HG03159 (cell line): ENCODE measurements at regions not wholly inside any gene's neighbourhood (a gene's known extent, or its start where the extent isn't known, plus 50 kb on each side); places are given as distances from the start of the nearest gene placed in this dataset.

Experiments used
- ATAC-seq: cut with Tn5 transposase; IDR thresholded peaks from one replicate; pipeline ENCODE4 v1.9.1; 2021; ENCODE audit warnings: mild to moderate bottlenecking, moderate library complexity; ENCODE audit not compliant: unreplicated experiment

DNA sequence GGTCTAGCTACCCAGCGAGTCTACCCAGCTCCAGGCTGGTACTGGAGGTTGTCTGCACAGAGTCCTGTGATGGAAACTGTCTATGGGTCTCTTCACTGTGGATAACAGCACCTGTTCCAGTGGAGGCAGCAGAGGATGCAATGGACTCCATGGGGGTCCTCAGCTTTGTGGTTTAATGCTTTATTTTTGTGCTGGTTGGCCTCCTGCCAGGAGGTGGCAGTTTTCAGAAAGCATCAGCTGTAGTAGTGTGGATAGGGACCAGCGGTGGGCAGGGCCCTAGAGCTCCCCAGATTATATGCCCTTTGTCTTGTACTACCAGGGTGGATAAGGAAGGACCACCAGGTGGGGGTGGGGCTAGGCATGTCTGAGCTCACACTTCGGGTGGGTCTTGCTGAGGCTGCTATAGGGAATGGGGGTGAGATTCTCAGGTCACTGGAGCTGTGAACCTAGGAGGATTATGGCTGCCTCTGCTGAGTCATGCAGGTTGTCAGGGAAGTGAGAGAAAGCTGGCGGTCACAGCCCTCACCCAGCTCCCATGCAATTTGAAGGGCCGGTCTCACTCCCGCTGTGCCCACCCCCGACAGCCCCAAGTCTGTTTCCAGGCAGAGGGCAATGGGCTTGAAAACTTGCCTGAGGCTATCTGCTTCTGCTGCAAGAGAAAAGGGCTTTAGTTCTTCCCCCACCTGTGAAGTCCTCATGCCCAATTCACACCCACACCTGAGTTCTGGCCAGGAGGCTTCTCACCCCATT is 397.1 kb downstream of the TLE1 start:
- no peak for ATAC-seq

DNA sequence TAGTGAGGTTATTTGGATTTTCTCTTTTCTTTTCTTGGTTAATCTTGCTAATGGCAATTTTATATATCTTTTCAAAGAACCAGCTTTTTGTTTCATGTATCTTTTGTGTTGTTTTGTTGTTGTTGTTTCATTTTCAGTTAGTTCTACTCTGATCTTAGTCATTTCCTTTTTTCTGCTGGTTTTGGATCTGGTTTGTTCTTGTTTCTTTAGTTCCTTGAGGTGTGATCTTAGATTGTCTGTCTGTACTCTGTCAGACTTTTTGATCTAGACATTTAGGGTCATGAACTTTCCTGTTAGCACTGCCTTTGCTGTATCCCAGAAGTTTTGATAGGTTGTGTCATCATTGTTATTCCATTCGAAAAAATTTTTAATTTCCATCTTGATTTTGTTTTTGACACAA is 399.7 kb downstream of the TLE1 start:
- no peak for ATAC-seq

DNA sequence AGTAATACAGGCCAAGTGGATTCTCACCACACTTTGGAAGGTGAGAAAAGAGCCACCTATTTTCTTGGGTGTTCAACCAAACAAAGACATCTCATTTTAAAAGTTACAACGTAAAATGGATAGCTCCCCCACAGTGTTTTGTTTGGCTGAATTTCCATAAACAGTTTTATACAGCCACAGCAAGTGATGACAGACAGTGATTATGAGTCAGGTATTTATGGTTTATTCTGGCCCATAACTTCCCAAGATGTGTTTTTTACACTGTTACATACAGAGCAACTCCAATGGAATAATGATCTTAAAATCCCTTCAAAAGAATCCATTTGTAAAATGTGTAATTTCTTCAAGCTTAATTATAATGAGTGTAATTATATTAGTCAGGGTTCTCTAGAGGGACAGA is 421.3 kb downstream of the TLE1 start:
- ATAC-seq = no peak

DNA sequence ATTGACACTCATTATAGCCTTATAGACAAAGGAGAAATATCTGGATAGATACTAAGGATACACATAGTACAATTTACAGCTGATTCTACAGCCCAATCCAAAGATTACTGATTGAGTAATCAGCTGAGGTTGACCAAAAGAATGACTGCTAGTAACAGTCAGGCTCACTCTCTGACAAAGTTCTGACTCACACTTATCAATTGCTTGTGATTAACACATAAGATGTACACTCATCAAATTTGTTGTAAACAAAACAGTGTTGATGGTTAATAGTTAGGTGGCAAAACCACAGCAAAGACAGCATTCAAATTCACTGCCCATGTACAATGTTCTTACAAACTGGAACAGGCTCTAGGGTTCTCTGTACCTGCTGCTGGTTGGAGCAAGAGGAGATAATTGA is 422.7 kb downstream of the TLE1 start:
- ATAC-seq = no peak

DNA sequence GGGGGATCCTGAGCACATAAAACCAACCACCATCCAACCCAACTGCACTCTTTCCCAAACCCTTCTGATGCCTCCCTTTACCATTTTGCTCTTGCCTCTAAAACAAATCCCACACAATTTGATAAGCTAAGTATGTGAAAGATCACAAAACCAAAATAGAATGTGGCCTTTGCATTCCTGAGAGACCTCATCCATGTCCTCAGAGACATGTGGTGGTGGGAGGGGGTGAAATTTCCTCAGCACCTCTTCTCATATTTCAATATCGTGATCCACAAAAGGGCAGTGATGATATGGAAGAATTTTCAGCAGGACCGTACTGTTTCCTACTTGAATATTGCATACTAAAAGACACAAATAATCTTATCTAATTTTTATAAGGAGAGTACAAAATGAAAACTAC is 423.3 kb downstream of the TLE1 start:
- ATAC-seq = no peak

DNA sequence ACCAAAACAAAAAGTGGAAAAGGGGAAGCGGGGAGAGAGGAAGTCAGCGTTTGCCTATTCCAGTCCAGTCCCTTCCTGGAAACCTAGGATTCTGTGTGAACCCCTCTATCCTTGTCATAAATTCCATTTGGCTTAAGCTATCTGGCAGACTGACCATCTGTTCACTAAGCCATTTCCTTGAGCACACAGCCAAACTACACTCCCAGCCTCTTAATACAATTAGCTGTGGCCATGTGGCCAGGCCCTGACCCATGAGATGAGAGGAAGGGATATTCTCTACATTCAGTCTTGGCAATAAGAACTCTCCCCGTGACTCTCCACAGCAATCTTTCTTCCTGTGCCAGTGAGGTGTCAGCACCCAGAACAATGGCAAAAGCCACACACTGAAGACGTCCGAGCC is 424.8 kb downstream of the TLE1 start:
- no peak for ATAC-seq

DNA sequence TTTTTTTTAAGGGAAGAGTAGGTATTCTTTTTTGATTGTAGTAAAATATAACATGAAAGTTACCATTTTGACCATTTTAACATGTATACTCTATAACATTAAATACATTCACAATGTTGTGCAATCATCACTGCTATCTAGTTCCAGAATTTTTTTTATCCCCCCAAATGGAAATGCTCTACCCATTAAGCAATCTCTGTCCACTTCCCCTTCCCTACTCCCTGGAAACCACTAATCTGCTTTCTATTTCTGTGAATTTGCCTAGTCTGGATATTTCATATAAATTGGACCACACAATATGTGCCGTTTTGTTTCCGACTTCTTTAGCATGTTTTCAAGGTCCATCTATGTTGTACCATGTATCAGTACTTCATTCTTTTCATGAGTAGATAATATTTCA is 429.5 kb downstream of the TLE1 start:
- no peak for ATAC-seq

DNA sequence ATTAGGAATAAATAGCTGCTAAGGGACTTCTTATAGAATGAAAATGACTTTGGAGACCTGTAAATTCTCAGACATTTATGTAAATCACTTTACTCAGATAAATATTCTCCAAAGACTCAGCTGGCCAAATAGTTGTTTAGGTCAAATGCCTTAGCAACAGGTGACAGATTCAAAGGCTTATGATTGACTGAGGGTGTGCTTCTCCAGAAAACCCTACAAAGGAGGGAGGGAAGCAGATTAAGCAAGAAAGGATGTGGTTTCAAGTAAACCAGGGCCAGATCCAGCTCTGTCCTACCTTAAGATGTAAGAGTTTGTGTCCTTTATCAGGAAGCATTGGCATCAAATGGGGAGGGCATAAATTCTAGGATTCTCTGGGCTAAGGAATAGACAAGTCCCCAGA is 433.0 kb downstream of the TLE1 start:
- no peak for ATAC-seq

DNA sequence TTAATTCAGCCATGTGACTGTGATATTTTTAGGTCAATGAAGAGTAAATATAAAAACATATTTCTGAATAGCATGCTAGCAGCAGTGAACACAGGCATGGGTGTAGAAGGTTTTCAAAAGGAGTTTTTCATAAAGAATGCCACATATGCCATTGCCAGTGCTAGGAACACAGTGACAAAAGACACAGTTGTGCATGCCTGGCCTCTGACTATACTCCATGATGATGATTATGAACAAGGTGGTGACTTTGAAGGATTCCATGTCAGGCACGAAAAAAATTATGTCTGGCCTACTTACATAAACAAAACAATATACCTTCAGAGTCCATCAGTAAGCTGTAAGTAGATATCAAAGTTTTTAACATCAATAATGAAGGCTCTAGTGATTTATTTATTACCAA is 438.7 kb downstream of the TLE1 start:
- ATAC-seq = no peak

DNA sequence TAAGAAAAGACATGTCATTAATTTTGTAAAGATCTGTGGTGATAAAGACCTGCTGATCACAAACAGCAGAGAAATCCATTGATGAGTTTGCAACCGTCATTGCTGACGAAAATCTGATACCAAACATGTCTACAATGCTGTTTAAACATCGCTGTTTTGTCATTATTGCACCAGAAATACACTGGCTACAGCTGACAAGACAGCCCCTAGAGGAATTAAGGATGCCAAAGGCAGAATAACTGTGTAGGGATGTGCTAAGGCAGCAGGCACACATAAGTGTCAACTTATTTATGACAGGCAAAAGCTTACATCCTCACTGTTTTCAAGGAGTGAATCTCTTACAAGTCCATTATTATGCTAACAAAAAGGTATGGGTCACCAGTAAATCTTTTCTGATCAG is 439.3 kb downstream of the TLE1 start:
- ATAC-seq = no peak

DNA sequence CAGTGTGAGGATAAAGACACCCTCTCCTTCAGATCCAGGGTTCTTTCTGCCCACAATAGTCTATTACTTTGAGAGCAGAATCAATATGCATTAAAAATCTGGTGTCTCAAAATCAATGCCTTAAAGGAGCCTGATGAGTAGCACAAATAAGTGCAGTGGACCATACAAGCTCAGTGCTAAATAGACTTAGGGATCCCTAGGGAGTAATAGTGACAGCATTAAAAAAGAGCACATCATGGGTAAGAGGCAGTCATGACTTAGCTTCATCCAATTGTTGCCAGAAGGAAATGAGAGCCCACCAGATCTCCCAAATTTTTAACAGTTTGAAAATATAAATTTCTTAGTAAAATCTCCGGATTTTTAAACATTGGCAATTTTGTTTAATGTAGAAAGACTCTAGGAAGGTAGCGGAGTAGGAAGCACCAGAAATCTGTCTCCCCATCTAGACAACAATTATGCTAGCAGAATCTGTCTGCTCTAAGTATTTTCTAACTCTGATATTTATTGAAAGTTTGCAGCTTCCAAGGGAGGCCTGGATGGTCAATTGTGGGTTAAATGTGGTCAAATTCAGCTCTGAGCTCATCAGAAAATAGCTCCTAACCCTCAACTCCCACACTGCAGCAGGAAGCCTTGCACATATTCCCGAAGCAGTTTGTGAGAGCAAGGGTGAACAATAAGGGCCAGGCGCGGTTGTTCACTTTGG is 443.9 kb downstream of the TLE1 start:
- no peak for ATAC-seq

DNA sequence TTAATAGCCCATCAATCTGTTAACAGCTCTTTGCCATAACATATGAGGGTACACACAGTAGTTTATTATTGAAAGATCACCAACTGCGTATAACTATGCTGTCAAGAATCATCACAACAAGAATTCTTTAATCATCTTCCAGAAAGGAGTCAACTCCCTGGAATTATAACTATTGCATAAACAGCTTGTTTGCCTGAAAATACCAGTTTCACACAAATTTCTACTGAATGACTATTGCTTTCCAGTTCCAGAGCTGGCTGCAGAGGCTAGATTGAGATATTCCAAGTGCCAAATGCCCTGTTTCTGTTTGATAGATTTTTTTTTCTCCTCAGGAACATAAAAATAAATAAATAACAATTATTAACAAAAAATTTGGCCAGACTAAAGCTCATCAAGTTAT is 444.7 kb downstream of the TLE1 start:
- ATAC-seq = no peak

DNA sequence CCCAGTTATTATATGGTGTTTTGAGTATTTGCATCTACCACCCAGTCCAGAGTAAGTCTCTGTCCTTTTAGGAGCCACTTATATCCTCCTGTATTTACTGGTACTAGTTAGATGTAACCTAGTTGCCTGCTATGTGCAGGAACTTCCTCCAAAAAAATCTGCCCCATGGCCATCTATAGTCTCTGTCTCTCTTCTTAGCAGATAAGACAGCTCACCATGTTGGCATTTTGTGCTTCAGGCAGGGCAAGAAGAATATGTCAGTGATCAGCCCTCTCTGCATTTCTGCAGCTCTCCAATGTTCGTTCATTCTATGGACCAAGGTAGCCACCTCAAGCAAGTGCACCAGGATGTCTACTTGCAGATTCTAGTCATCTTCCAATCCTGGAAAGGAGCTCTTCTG is 446.5 kb downstream of the TLE1 start:
- ATAC-seq = no peak

DNA sequence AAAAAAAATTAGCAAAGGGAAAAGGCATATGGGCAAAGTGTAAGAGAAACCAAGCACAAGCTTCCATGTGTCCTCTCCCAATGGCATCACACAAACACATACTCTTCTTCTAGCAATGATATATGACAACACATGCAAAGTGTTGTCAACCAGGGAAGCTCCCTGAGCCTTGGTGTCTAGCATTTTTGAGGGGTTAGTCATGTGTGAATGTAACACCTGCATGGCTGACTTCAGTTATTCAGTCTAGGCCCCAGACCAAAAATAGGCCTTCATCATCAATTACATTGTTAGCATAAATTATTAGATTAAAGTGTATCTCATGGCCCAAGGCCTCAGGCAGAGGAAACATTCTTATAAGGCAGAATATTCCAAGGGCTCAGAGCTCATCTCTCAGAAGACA is 450.0 kb downstream of the TLE1 start:
- ATAC-seq = no peak

DNA sequence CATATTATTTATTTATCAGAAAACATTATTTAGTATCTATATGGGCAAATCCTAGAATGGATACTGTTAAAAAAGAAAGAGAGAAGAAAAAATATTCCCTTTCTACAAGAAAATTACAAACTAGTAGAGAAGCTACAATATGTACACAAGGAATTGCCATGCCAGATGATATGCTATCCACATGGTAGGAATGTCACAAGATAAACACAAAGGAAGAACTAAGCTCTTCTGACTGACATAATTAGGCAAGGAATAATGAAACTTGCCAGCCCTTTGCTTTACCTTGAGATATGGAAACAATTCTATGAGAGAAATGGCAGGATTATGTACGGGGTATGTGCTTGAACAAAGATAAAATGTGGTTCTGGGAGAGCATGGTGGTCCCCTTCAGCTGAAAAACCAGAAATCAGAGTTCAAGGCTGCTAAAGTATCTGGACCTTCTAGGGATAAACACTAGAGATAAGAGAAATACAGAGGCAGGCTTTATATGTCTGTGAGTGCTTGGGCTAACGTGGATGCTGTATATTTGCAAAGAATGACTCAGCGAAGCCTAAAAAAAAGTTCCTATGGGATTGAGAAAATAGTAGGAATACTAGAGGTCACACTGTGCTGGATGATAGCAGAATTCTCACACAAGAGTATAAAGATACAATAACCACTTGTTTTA is 451.6 kb downstream of the TLE1 start:
- no peak for ATAC-seq

DNA sequence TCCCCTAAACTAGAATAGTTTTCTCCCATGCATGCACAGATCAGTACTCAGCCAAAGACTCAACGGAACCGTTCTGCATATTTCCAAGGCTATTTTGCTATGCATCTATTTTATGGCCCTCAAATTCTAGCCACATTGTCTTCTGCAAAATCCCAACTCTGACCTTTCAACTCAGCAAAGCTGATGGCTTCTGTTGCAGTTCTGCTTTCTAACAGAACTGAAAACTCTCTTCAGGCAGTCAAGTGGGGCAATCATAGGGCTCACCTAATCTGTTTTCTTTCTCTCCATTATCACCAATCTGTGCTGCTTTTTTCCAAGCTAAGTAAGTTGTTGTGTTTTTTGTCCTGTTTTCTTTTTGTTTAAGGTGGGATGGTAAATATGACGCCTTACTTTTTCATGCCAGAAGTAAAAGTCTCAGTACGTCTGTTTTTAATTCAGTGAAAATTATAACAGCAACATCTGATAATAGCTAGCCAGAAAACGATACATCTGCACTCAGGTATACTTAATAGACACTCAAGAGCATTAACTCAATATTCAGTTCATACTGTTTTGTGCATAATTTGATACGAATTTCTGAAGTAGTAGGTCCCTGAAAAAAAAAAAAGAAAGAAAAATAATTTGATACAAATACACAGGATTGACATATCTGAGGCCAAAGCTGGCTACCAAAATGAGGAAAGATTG is 454.3 kb downstream of the TLE1 start:
- ATAC-seq = no peak

DNA sequence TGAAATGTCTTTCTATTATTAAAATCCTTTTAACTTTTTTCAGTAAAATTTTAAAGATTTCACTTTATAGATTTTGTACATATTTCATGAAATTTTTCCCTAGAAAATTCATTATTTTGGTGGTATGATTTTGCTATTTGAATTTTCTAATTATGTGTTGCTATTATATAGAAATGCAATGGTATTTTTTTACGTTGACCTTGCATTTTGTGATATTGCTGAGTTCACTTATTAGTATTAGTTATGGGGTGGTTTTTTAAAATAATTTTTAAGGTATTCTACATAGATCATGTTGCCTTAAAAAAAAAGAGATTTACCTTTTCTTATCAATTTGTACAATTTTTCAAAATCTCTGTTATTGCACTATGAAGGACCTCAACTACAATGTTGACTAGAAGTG is 458.3 kb downstream of the TLE1 start:
- no peak for ATAC-seq

DNA sequence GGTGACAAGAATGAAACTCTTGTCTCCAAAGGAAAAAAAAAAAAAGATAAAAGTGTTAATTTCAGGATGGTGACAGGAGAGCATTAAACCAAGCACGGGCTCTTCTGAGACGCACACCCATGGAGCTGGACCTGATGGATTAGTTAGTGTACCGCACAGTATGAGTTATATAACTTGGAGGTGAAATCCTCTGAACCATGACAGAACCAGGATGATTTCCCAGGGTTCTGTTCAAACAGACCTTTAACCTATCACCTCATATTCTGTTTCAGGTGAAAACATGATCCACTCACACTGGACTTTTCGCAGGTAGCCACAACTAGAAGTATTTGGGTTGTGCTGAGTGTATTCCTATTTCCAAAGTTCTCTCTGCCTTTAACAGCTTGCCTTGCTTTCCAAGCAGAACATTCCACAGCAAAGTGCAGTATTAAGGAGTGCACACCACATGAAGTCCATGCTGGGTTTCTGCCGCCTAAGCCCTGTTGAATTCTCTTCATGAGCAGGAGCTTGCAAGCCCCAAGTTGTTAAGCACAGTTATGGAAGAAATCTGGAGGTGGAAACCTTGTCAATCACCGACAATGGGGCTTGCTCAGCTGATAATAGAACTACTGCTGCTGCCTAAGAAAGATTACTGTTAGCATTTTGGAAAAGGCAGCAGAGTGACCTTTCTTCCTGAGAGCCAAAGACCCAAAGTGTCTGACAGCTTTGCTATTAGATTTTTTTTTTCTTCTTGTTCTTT is 461.7 kb downstream of the TLE1 start:
- ATAC-seq = no peak

DNA sequence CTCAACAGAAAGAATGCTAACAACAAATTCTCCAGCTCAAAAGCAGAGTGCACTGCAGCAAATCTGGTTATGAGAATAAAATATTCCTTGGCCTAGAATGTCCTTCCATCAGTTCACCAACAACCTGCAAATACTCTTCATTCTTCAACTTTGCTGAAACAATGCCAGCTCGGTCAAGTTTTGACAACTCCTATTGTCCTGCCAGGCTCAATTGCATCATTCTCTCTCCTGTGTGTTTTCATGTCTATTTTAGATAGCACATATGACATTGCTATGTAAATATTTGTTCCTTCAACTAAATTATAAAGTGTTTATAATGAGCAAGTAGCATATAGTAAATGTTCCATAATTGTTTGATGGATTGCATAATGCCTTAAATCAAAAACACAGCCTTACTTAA is 463.8 kb downstream of the TLE1 start:
- ATAC-seq = no peak

DNA sequence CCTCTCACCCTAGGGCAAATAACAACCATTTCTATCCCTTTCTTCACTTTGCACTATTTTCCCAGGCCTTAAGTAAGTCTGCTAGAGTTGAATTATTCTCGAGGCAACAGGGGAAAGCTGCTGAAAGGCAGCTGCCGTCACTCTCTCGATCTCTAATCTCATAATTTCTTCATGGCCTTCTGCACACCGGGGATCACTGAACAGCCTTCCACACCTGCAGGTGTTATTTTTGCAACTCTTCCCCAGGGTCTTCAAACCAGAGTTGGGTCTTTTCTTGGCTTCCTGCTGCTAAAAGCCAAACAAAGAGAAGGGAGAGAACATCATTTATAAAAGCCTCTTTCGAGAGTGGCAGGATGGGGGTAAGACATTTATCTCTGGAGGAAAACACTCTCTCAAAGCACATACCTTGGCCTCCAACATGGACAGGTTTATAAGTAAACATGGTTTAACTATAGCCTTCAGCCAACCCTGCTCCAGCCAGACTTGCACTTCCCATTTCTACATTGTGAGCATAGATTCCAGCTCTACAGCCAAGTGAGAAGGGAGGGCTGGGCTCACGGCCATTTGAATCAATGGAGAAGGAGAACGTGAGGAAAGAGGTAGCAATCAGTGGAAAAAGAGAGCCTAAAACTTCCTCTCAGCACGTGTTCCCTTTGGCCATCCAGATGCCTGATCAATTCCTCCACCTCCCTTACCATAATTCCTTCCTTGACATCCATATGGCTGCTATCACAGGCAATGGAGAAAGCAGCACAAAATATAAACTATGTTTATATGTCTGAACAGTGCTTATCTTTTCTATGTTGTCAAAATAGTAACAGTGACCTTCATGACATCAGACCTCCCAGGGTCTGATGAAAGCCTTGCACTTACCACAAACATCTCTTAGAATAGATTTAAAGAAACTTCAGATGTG is 464.9 kb downstream of the TLE1 start:
- ATAC-seq = no peak
